GM19238 (cell line): ENCODE measurements at regions not wholly inside any gene's neighbourhood (a gene's known extent, or its start where the extent isn't known, plus 50 kb on each side); places are given as distances from the start of the nearest gene placed in this dataset.
"Not testable (repeated sequence)": the region's sequence is repeated elsewhere in the genome, so short reads cannot be mapped to it uniquely, and the experiment has no call there.

Experiments used
- DNase-seq: peaks from one replicate; pipeline ENCODE4 v3.0.0; 2011; ENCODE audit warnings: low spot score; ENCODE audit not compliant: insufficient read length

GRCh38 chr5:99070362-99070761, 141.6 kb upstream of the CHD1 start:
- DNase-seq, result no peak

DNA sequence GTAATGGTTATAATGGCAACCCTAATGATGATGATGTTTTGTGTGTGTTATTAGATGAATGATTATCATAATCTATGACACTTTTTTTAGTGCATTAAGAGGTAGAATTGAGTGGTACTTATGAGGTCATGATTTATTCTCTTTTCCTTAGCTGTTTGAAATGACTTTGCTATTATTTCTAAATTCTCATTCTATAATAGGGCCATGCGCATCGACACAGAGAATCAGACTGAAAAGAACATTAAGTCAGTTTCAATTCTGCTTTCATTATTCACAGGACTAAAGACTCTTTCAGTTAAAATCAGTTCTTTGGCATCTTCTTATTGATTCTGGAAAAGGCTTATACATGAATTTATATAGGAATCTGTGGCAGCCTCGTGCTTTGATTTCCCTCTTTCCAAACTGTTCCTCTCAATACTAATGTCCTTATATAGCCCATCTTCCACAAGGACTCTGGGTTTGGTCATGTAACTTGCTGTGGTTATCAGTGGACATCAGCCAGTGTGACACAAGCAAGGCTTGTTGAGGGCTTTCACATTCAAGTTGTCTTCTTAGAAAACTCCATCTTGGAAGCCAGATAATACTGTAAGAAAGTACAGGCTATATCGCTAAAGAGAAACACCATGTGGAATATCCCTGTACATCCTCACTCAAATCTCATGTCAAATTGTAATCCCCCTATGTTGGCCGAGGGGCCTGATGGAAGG, 140.3 kb upstream of the CHD1 start:
- no peak for DNase-seq

GRCh38 chr5:99063737-99064136, 134.9 kb upstream of the CHD1 start:
- DNase-seq, result no peak

DNA sequence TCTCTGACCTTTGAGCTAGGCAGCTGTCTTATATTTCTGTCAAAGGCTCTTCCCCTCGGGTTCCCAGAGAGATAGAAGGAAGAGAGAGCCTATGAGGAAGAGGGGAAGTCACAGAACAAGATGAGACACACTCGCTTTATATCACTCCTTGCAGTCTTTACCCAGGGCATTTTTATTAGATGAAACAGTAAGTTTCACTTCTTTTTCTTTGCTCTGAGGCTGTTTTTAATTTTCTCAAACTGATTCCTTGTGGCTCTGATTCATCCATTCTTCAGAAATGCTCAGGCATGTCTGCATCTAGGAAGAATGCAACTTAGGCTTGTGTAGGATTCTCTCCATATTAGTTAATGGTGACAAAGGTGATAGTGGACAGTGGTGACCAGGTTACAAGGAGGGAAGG, 132.9 kb upstream of the CHD1 start:
- DNase-seq, result no peak

- DNase-seq, result no peak
Observed at GRCh38 chr5:99061299-99061698, 132.5 kb upstream of the CHD1 start.

DNA sequence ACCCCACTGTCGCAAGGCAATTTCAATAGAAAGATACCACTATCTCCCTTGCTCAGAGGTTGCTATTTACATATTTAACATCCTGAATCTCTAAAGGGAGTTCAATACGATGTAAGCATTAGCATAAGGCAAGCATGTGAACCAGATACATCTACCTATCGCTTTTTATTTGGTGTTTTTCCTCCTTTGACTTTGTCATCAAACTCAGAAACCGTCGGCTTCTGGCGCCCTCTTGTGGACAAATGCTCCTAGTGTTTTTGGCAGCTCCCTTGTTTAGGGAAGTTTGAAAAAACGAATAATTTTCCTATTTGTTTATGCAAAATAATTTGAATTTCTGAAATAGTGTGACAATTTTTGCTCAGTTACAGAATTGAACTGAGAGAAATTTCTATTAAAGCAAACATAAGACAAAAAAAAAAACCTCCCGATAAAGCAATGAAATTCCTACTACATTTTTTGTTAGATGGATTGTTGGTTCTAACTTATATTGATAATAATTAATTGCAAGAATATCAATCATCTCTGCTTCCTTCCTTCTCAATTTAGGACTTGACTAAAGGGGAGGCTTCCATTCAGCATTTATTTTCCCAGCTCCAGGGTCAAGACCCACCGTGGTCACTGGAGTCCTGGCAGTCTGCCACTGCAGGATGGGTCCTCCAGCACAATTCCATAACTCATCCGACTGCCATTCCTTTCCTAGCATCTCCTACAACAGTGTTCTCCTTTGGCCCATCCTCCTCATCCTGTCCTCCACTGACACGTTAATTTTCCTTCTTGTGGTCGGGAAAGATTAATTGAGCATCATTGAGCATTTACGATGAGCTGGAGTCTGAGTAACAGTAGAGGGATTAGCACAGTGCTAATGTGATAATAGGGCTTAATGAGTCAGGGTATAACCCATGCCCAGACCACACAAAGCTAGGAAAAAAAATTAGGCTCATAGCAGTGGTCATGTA, 131.8 kb upstream of the CHD1 start:
- peak; percentile 16 for DNase-seq

- no peak for DNase-seq
Observed at GRCh38 chr5:99059685-99060084, 130.9 kb upstream of the CHD1 start.

GRCh38 chr5:99058466-99058865, 129.7 kb upstream of the CHD1 start:
- no peak for DNase-seq

DNA sequence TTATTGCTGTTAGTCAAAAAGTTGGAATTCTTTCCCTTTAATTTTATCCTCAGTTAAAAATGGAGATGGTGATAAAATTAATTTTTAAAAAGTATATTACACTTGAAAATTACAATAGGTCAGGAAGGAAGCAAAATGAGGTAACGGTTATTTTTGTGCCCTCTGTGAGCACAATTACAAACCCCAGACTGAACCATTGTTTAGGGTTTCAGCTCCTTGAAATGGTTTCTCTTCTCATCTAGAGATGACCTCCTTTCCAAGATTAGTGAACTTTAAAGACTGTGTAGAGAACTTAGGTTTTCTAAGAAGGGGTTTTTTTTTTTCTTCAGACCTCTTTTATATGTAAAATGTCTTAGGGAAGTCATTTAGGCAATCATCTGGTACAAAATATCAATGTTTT, 126.2 kb upstream of the CHD1 start:
- no peak for DNase-seq

DNA sequence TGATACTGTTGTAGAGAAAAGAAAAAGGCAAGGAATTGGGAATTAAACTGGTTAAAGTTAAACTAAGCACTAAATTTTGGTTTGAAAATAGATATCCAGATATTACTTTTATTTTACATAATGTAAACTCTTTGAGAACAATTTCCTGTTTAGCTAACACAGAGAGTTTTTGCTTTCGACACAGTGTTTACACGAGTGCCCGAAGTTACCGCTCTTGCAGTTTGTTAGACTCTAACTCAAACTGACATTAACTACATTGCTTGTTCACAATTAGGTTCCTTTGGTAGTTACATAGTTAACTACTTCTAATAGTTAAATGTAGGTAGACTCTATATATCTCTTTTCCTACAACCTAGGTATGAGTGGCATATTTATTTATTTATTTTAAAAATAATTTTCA, 117.1 kb upstream of the CHD1 start:
- no peak for DNase-seq

- not testable (repeated sequence) for DNase-seq
Observed at GRCh38 chr5:99043257-99043656, 114.5 kb upstream of the CHD1 start.

GRCh38 chr5:99037668-99038067, 108.9 kb upstream of the CHD1 start:
- DNase-seq, result no peak

GRCh38 chr5:99035942-99036341, 107.1 kb upstream of the CHD1 start:
- DNase-seq, result no peak

GRCh38 chr5:99034336-99034735, 105.5 kb upstream of the CHD1 start:
- DNase-seq, result no peak

GRCh38 chr5:99033014-99033900, 104.5 kb upstream of the CHD1 start:
- no peak for DNase-seq

DNA sequence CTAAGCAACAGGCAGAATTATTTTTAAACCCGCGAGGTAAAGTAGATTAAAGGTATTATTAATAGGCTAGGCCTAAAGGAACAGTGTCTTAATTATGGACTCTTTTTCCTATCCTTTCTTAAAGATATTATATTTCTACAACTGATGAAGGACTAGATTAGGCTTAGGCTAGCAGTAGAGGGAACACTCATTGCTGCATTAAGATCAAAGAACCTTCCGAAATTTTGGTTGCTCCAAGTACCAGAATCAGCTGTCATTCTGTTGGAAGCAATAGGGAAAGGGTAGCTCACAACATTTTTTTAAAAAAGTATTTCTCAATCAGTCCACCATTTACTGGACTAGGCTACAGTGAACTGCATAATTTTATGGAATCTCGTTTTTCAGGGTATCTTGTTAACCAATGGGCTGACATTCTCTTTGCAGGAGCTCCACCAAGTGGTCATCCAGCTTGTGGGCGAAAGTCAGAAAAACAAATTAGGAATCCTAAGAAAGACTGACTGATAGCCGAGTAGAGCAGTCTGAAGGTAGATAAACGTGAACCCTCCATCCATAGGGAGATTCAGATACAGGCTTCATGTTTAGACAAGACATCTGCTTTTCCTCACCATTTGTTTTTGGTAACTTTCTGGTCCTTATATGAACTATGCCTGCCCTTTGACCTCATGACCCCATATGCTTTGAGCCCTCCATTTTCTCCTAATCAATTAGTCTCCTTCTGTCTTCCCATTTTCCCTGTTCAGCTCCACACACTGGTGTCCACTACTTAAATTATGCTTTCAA, 103.6 kb upstream of the CHD1 start:
- DNase-seq, result no peak

DNA sequence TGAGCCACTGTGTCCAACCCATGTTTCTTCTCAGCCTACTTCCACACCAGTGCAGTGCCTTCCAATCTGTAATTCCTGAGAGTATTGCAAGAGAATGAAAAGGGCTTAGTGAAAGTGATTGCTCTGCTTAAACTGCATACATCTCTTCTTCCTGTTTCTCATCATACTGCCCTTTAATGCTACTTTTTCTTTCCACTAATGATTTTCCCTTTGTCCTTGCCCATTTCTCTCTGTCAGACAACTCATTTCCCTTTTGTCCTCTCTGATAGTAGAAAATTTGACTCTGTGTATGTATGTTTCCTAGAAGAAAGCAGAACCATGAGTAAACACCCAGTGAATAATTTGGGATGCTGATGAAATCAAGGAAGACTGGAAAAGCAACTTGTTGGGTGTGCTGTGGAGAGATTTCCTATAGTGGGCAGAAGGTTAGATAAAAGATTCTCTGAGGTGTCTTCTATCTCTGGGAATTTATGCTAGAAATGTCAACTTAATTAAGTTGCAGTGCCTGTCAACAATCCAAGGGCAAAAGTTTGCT, 102.2 kb upstream of the CHD1 start:
- DNase-seq, result no peak

DNA sequence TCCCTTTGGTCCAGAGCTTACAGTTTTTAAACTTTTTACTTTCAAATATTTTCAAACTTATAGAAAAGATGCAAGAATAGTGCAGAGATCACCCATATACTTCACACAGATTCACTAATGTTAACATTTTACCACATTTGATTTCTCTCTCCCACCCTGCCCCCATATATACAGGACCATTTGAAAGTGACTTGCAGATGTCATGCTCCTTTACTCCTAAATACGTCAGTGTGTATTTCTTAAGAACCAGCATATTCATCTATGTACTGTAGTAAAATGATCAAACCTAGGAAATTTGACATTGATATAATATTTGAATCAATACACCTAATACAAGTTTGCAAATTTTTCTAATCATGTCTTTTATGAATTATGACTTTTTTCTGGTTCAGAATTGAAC, 100.4 kb upstream of the CHD1 start:
- no peak for DNase-seq

- not testable (repeated sequence) for DNase-seq
Observed at GRCh38 chr5:99028170-99028569, 99.4 kb upstream of the CHD1 start.

DNA sequence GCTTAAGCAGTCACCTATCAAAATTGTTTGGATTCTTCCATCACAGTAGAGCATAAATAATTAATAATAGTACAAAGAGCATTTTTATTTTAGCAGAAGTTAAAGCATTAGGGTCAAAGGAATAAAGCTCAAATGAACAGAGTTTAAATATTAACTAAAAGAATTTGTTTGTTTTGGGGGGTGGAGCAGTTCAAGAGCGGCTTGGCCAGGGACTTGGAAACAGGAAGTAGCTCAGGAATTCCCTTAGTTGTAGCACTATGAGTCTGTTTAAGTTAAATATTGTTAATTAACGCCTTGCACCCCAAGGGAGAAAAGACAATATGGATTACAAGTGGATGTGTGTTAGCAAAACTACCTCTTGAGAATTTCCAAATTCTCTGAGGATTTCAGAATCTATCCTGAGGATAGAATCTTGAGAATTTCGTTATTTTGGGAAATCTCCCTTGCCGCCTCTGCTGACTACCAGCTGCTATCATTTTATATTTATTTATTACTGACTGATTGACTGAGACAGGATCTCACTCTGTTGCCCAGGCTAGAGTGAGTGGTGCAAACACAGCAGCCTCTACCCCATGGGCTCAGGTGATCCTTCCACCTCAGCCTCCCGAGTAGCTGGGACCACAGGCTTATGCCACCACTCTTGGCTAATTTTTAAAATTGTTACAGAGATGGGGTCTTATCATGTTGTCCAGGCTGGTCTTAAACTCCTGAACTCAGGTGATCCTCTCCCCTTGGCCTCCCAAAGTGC, 96.7 kb upstream of the CHD1 start:
- DNase-seq, result no peak
